ACHN (cell line): ENCODE measurements at regions not wholly inside any gene's neighbourhood (a gene's known extent, or its start where the extent isn't known, plus 50 kb on each side); places are given as distances from the start of the nearest gene placed in this dataset.

Experiments used
- DNase-seq: peaks from one replicate; pipeline ENCODE4 v3.0.0-alpha.2; 2015
- in situ Hi-C: cut with HindIII; loops from 2 replicates; pipeline ENCODE4 v1.10.0; 2017; ENCODE audit warnings: low sequenced_read_pairs, low pct_ligation_motif_present, low pct_unique_long_range_greater_than_20kb

GRCh38 chr9:126556560-126557250 lies 57.0 kb upstream of the LMX1B start:
- DNase-seq, result no peak
- in situ Hi-C loops, result no loop called here

GRCh38 chr9:126558051-126558665 lies 55.6 kb upstream of the LMX1B start:
- in situ Hi-C loops, result no loop called here
- DNase-seq, result peak; percentile 29

- DNase-seq, result no peak
- in situ Hi-C loops, result no loop called here
These were observed 54.4 kb upstream of the LMX1B start for GRCh38 chr9:126559296-126559695.

GRCh38 chr9:126561582-126561981 lies 52.1 kb upstream of the LMX1B start:
- in situ Hi-C loops, result no loop called here
- no peak for DNase-seq

- in situ Hi-C loops, result no loop called here
- peak; percentile 1 for DNase-seq
These were observed 50.2 kb upstream of the LMX1B start for GRCh38 chr9:126563556-126563955.
